ENCODE measurements at regions not wholly inside any gene's neighbourhood (a gene's known extent, or its start where the extent isn't known, plus 50 kb on each side); places are given as distances from the start of the nearest gene placed in this dataset.

DNA sequence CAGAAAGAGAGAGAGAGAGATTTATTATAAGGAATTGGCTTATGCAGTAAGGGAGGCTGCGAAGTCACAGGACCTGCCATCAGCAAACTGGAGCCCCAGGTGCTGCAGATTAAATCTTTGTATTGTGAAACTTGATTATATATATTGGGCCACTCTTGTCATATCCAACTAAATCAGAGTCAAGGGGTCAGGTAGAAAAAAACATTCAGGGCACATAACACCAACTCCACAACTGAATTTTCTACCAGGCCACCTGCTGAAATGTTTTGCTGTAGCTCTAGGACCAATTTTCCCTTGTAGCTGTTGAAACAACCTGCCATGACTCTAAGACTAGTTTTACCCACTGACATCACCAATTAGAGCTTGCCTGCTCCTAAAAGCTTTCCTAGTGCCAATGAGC lies 1240.8 kb downstream of the SLC16A7 start:
- Histone ChIP-seq H3K9me3 (ENCODE audit: control insufficient read depth, low read length) (no peaks in the 10 kb centered on the region), H3K4me1 (ENCODE audit: control insufficient read depth, insufficient read depth, low read length) (no peaks in the 10 kb centered on the region), H3K27me3 (ENCODE audit: control insufficient read depth, insufficient read depth, low read length, poor library complexity, severe bottlenecking) (no peaks in the 10 kb centered on the region), H3K4me3 (ENCODE audit: insufficient read depth, low read depth, low read length) (no peak overlapping the region), H3K36me3 (ENCODE audit: control insufficient read depth, insufficient read depth, low read length) (no peaks in the 10 kb centered on the region), H3K27ac (ENCODE audit: insufficient read depth, low read depth, low read length, poor library complexity, severe bottlenecking) (no peak overlapping the region)
- 43 to 87% methylated on average over 1 of the region's 1 CpG for WGBS, 2 experiments

DNA sequence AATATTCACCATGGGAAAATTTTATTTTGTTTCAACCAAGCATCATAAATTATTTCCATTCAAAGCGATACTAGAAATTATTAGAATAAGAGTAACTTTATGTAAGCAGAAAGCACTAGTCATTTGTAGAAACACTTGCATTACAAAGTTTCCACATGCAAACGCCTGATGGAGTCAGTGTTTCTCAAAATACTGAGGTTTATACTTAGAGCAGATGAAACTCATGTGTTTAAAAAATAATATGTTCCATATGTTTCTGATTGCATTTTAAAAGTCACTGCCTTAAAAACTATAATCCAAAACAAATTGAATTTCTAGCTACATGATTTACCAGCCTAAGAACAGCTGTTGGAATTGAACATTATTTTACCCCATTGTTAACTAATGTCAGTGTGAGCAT lies 1246.4 kb downstream of the SLC16A7 start:
- 75 to 89% methylated on average over 1 to 2 of the region's 2 CpGs for WGBS, 2 experiments
- no peaks in the 10 kb centered on the region for H3K9me3 ChIP-seq (ENCODE audit: control insufficient read depth, low read length)
- H3K36me3 ChIP-seq (ENCODE audit: control insufficient read depth, insufficient read depth, low read length): no peaks in the 10 kb centered on the region
- H3K27me3 ChIP-seq (ENCODE audit: control insufficient read depth, insufficient read depth, low read length, poor library complexity, severe bottlenecking): no peaks in the 10 kb centered on the region
- no peaks in the 10 kb centered on the region for H3K4me1 ChIP-seq (ENCODE audit: control insufficient read depth, insufficient read depth, low read length)
- H3K27ac ChIP-seq (ENCODE audit: insufficient read depth, low read depth, low read length, poor library complexity, severe bottlenecking): no peak overlapping the region
- H3K4me3 ChIP-seq (ENCODE audit: insufficient read depth, low read depth, low read length): no peak overlapping the region

DNA sequence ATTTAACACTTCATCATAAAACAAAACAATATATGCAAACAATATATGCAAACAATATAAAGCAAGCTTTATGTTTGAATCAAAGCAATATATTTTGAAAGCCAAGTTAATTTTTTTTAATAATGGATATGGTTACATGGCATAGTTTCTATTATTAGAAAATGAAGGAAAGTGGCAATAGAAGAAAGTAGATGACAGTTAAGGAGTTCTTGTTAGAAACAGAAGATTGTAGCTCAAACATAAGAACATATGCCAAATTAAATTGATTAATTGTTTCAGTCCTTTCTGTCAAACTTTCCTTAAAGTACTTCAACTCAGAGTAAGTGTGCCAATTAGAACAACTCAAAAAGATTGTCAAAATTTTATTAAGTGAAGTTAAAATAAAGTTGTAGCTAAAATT lies 1248.3 kb downstream of the SLC16A7 start:
- no peaks in the 10 kb centered on the region for H3K9me3 ChIP-seq (ENCODE audit: control insufficient read depth, low read length)

DNA sequence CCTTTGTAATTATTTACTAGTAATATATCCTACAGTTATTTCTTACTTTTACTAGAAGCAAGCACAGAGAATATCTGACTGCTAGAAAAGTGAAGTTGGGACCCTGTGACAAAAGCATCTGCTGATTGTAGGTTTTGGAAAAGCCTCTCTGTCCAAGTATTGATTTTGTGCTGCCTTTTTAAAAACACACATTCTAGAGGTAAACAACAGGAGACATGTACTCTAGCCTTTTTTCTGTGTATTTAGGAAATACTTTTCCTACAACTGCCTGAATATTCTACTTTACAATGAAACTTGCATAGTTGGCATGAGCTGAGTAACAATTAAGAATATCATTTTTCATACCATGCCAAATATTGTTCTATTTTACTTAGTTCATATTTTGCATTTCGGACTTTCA lies 1249.0 kb downstream of the SLC16A7 start:
- Histone ChIP-seq H3K4me1 (ENCODE audit: control insufficient read depth, insufficient read depth, low read length) (no peaks in the 10 kb centered on the region), H3K36me3 (ENCODE audit: control insufficient read depth, insufficient read depth, low read length) (no peaks in the 10 kb centered on the region), H3K27me3 (ENCODE audit: control insufficient read depth, insufficient read depth, low read length, poor library complexity, severe bottlenecking) (no peaks in the 10 kb centered on the region), H3K9me3 (ENCODE audit: control insufficient read depth, low read length) (no peaks in the 10 kb centered on the region), H3K4me3 (ENCODE audit: insufficient read depth, low read depth, low read length) (no peak overlapping the region), H3K27ac (ENCODE audit: insufficient read depth, low read depth, low read length, poor library complexity, severe bottlenecking) (no peak overlapping the region)
- no CpG with 5 or more reads among the region's 1 CpG for WGBS, 2 experiments

More for the DNA sequence above, 1248.3 kb downstream of the SLC16A7 start:
- Histone ChIP-seq H3K4me1 (ENCODE audit: control insufficient read depth, insufficient read depth, low read length) (no peaks in the 10 kb centered on the region), H3K36me3 (ENCODE audit: control insufficient read depth, insufficient read depth, low read length) (no peaks in the 10 kb centered on the region), H3K27me3 (ENCODE audit: control insufficient read depth, insufficient read depth, low read length, poor library complexity, severe bottlenecking) (no peaks in the 10 kb centered on the region), H3K27ac (ENCODE audit: insufficient read depth, low read depth, low read length, poor library complexity, severe bottlenecking) (no peak overlapping the region), H3K4me3 (ENCODE audit: insufficient read depth, low read depth, low read length) (no peak overlapping the region)

DNA sequence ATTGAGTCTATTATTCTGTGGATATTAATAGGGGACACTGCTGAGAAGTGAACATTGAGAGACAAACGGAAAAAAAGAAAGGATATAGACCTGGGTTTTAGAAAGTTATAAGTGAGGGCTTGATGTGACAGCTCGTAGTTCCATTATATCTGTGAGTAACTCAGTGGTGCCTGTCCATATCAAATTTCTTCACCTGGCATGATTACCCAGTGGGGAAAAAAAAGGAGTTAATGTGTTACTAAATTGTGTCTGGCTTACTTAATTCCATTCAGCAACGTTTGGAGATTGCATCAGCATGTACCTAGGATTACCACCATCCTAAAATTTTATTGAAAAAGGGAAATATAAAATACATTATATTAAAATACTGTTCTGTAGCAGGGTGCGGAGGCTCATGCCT lies 1249.9 kb downstream of the SLC16A7 start:
- Histone ChIP-seq H3K9me3 (ENCODE audit: control insufficient read depth, low read length) (no peaks in the 10 kb centered on the region), H3K27me3 (ENCODE audit: control insufficient read depth, insufficient read depth, low read length, poor library complexity, severe bottlenecking) (no peaks in the 10 kb centered on the region), H3K27ac (ENCODE audit: insufficient read depth, low read depth, low read length, poor library complexity, severe bottlenecking) (no peak overlapping the region), H3K36me3 (ENCODE audit: control insufficient read depth, insufficient read depth, low read length) (no peaks in the 10 kb centered on the region), H3K4me1 (ENCODE audit: control insufficient read depth, insufficient read depth, low read length) (no peaks in the 10 kb centered on the region), H3K4me3 (ENCODE audit: insufficient read depth, low read depth, low read length) (no peak overlapping the region)
- WGBS, 2 experiments: 83 to 91% methylated on average over 2 to 3 of the region's 4 CpGs

DNA sequence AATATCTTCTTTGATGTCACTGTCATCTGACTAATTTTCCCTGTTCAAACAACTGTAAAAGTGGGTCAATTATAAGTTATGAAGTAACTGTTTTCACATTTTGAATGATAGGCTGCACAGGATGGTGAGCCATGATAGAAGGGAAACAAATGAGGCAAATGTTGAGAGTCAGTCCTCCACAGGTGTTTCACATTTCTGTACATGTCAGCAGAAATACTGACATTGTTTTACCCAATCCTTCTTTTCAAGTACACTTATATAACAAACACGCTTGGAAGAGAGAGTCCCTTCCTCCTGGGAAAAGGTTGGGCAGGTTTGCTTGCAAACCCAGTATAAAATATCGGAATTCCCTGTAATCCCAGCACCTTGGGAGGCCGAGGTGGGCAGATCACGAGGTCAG lies 1251.5 kb downstream of the SLC16A7 start:
- Histone ChIP-seq H3K27me3 (ENCODE audit: control insufficient read depth, insufficient read depth, low read length, poor library complexity, severe bottlenecking) (no peaks in the 10 kb centered on the region), H3K4me1 (ENCODE audit: control insufficient read depth, insufficient read depth, low read length) (no peaks in the 10 kb centered on the region), H3K4me3 (ENCODE audit: insufficient read depth, low read depth, low read length) (no peak overlapping the region), H3K9me3 (ENCODE audit: control insufficient read depth, low read length) (no peaks in the 10 kb centered on the region), H3K27ac (ENCODE audit: insufficient read depth, low read depth, low read length, poor library complexity, severe bottlenecking) (no peak overlapping the region), H3K36me3 (ENCODE audit: control insufficient read depth, insufficient read depth, low read length) (no peaks in the 10 kb centered on the region)
- WGBS, 2 experiments: 77 to 81% methylated on average over 4 of the region's 4 CpGs

DNA sequence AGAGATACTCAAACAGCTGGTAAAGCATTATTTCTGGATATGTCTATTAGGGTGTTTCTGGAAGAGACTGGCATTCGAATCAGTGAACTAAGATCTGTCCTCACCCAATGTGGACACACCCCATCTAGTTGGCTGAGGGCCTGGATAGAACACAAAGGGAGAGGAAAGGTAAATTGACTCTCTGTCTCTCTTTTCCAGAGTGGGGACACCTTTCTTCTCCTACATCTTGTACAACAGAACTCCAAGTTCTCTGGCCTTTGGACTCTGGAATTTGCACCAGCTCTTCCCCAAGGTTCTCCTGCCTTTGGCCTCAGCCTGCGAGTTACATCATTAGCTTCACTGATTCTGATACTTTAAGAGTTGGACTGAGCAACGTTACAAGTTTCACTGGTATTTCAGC lies 1253.9 kb downstream of the SLC16A7 start:
- Histone ChIP-seq H3K4me1 (ENCODE audit: control insufficient read depth, insufficient read depth, low read length) (no peaks in the 10 kb centered on the region), H3K27me3 (ENCODE audit: control insufficient read depth, insufficient read depth, low read length, poor library complexity, severe bottlenecking) (no peaks in the 10 kb centered on the region), H3K27ac (ENCODE audit: insufficient read depth, low read depth, low read length, poor library complexity, severe bottlenecking) (no peak overlapping the region), H3K36me3 (ENCODE audit: control insufficient read depth, insufficient read depth, low read length) (no peaks in the 10 kb centered on the region), H3K9me3 (ENCODE audit: control insufficient read depth, low read length) (no peaks in the 10 kb centered on the region), H3K4me3 (ENCODE audit: insufficient read depth, low read depth, low read length) (no peak overlapping the region)
- 68 to 81% methylated on average over 3 of the region's 3 CpGs for WGBS, 2 experiments

DNA sequence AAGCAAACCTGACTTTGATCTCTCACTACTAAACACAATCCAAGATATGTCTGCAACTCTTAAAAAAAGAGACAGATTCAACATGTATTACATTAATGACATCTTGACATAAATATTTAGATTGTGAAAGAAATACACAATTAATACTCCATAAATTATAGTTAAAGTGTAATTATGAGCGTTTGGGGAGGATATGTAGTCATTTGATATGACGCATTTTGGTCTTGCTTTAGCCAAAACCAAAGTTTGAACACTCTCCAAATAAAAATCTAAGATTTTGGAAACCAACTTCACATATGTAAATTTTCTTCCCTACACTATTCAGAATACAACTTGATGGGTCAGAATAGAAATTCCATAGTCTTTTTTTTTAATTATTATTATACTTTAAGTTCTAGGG lies 1257.6 kb downstream of the SLC16A7 start:
- 100% methylated on average over 1 of the region's 2 CpGs; no CpG with 5 or more reads in 1 of the 2 experiments for WGBS, 2 experiments
- Histone ChIP-seq H3K4me3 (ENCODE audit: insufficient read depth, low read depth, low read length) (no peak overlapping the region), H3K27ac (ENCODE audit: insufficient read depth, low read depth, low read length, poor library complexity, severe bottlenecking) (no peak overlapping the region), H3K36me3 (ENCODE audit: control insufficient read depth, insufficient read depth, low read length) (no peaks in the 10 kb centered on the region), H3K4me1 (ENCODE audit: control insufficient read depth, insufficient read depth, low read length) (no peaks in the 10 kb centered on the region), H3K27me3 (ENCODE audit: control insufficient read depth, insufficient read depth, low read length, poor library complexity, severe bottlenecking) (no peaks in the 10 kb centered on the region), H3K9me3 (ENCODE audit: control insufficient read depth, low read length) (peaks cover 3% of the 10 kb centered on the region)

DNA sequence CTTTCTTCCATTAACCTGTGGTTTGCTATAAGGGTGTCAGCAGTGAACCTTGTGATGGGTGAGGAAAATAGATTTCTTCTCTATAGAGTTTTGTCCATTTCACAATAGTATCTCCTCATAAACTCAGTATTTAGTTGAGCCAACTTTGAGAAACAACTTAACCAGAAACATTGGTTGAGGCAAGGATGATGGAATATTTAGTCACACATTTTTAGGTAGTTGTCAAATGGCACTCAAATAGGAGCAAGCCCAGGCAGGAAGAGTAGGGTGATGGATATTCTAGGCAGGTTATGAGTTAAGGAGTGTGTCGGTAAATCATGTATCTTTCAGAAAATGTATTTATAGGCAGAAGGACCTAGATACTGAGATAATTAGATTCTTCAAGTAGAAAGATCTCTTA lies 1267.6 kb downstream of the SLC16A7 start:
- Histone ChIP-seq H3K4me1 (ENCODE audit: control insufficient read depth, insufficient read depth, low read length) (no peaks in the 10 kb centered on the region), H3K9me3 (ENCODE audit: control insufficient read depth, low read length) (no peaks in the 10 kb centered on the region), H3K36me3 (ENCODE audit: control insufficient read depth, insufficient read depth, low read length) (no peaks in the 10 kb centered on the region), H3K27me3 (ENCODE audit: control insufficient read depth, insufficient read depth, low read length, poor library complexity, severe bottlenecking) (no peaks in the 10 kb centered on the region), H3K4me3 (ENCODE audit: insufficient read depth, low read depth, low read length) (no peak overlapping the region), H3K27ac (ENCODE audit: insufficient read depth, low read depth, low read length, poor library complexity, severe bottlenecking) (no peak overlapping the region)
- 90% methylated on average over 1 of the region's 1 CpG for WGBS, 2 experiments

DNA sequence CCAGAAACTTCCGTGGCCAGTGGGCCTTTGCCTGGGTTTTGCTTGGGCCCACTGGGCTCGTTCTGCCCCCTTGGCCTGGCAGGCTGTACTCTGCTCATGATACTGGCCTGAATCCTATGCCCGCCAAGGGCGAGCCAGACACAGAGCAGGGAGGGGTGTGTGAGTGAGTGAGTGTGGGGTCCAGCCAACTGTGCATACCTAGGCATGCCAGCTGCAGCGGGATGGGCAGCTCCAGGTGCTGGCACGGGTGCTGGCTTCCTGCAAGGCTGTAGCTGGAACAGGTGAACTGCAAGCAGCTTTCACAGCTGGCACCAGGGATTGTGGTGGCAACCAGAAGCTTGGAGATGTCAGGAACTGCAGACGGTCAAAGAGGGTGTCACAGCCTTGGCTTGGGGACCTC lies 1276.4 kb downstream of the SLC16A7 start:
- Histone ChIP-seq H3K4me1 (ENCODE audit: control insufficient read depth, insufficient read depth, low read length) (no peaks in the 10 kb centered on the region), H3K36me3 (ENCODE audit: control insufficient read depth, insufficient read depth, low read length) (no peaks in the 10 kb centered on the region), H3K9me3 (ENCODE audit: control insufficient read depth, low read length) (peaks cover 2% of the 10 kb centered on the region), H3K27me3 (ENCODE audit: control insufficient read depth, insufficient read depth, low read length, poor library complexity, severe bottlenecking) (no peaks in the 10 kb centered on the region), H3K4me3 (ENCODE audit: insufficient read depth, low read depth, low read length) (no peak overlapping the region), H3K27ac (ENCODE audit: insufficient read depth, low read depth, low read length, poor library complexity, severe bottlenecking) (no peak overlapping the region)
- WGBS, 2 experiments: 75% methylated on average over 7 of the region's 7 CpGs

All from ectodermal cell (in vitro differentiated cells).